ENCODE measurements at regions not wholly inside any gene's neighbourhood (a gene's known extent, or its start where the extent isn't known, plus 50 kb on each side); places are given as distances from the start of the nearest gene placed in this dataset.

DNA sequence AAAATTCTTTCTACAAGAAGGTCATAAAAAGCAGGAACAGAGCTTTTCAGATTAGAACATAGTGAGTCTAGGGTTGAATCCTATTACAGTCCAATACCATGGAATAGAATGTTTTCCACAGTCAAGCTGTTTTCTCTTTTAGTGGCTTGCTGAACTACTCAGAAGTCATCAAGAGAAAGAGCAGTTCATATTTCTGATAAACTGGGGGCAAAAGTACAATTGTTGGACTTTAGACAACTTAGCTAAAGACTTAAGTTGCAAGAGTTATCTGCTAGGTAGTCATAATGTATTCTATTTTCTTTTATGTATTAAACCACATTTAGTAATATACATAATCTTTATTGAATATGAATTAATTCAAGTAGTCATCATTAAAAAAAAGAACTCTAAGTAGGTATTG lies 233.1 kb upstream of the GRIA1 start:
- BruUV-seq (replicated peaks) = no TSS peak
- POLR2A ChIA-PET = no interaction called here
- H3K27me3 Mint-ChIP-seq (ENCODE audit: insufficient read depth, unreplicated experiment) = no peaks in the 10 kb centered on the region
- no peak overlapping the region for H3K27ac Mint-ChIP-seq (ENCODE audit: low read depth, unreplicated experiment)
- no peaks in the 10 kb centered on the region for H3K4me1 Mint-ChIP-seq (ENCODE audit: insufficient read depth, unreplicated experiment)
- H3K9me3 Mint-ChIP-seq (ENCODE audit: unreplicated experiment) = no peaks in the 10 kb centered on the region
- H3K4me3 Mint-ChIP-seq (ENCODE audit: unreplicated experiment) = no peak overlapping the region
- no peaks in the 10 kb centered on the region for H3K36me3 Mint-ChIP-seq (ENCODE audit: insufficient read depth, unreplicated experiment)
- intact Hi-C loops (cut with micrococcal nuclease) = no loop called here
- TF ChIP-seq, protein P1, sequence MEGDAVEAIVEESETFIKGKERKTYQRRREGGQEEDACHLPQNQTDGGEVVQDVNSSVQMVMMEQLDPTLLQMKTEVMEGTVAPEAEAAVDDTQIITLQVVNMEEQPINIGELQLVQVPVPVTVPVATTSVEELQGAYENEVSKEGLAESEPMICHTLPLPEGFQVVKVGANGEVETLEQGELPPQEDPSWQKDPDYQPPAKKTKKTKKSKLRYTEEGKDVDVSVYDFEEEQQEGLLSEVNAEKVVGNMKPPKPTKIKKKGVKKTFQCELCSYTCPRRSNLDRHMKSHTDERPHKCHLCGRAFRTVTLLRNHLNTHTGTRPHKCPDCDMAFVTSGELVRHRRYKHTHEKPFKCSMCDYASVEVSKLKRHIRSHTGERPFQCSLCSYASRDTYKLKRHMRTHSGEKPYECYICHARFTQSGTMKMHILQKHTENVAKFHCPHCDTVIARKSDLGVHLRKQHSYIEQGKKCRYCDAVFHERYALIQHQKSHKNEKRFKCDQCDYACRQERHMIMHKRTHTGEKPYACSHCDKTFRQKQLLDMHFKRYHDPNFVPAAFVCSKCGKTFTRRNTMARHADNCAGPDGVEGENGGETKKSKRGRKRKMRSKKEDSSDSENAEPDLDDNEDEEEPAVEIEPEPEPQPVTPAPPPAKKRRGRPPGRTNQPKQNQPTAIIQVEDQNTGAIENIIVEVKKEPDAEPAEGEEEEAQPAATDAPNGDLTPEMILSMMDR (IDR thresholded peaks at IDR 0.05; ENCODE audit: unreplicated experiment) = no peak
- CTCF ChIA-PET = interaction anchor here (0.6 to 0.8 kb wide), 2 partner anchors 13 to 98 kb away, joined by 3 read pairs; no protein-coding TSS in a partner anchor
- no peak for DNase-seq (ENCODE audit: unreplicated experiment)

DNA sequence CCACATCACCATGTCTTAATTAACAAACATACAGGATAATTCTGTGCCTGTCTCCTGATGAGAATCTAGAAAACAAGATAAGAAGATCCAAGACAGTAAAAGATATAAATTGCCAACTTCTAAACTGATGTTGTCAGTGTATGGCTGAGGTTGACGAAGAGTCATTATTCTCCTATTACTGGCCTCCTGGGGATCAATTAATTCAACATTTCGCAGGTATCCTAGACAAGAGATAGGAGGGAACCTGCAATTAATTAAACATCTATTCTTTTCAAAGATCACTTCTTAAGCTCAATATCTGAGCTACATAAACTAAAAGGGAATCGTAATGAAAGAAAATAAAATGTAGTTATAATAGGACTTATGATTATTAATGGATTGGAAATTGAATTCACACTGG lies 232.0 kb upstream of the GRIA1 start:
- TF ChIP-seq, protein P1 (IDR thresholded peaks at IDR 0.05; ENCODE audit: unreplicated experiment) = no peak
- no peak for DNase-seq (ENCODE audit: unreplicated experiment)
- BruUV-seq (replicated peaks) = no TSS peak
- Mint-ChIP-seq H3K4me3 (ENCODE audit: unreplicated experiment) (no peak overlapping the region), H3K4me1 (ENCODE audit: insufficient read depth, unreplicated experiment) (no peaks in the 10 kb centered on the region), H3K9me3 (ENCODE audit: unreplicated experiment) (no peaks in the 10 kb centered on the region), H3K27ac (ENCODE audit: low read depth, unreplicated experiment) (no peak overlapping the region), H3K36me3 (ENCODE audit: insufficient read depth, unreplicated experiment) (no peaks in the 10 kb centered on the region), H3K27me3 (ENCODE audit: insufficient read depth, unreplicated experiment) (no peaks in the 10 kb centered on the region)
- intact Hi-C loops (cut with micrococcal nuclease) = no loop called here
- CTCF ChIA-PET = interaction anchor here (1.0 to 1.2 kb wide), 3 partner anchors 218 to 725 kb away, joined by 3 read pairs; no protein-coding TSS in a partner anchor
- POLR2A ChIA-PET = no interaction called here

DNA sequence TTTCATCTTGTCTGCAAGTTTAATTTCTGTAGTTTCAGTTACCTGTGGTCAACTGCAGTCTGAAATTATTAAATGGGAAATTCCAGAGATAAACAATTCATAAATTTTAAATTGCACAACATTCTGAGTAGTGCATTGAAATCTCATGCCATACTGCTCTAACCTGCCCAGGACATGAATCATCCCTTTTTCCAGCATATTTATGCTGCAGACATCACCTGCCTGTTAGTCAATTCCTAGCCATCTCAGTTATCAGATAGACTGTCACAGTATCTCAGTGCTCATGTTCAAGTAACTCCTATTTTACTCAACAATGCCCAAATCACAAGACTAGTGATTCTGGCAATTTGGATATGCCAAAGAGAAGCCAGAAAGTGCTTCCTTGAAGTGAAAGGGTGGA lies 223.0 kb upstream of the GRIA1 start:
- Mint-ChIP-seq H3K36me3 (ENCODE audit: insufficient read depth, unreplicated experiment) (no peaks in the 10 kb centered on the region), H3K27ac (ENCODE audit: low read depth, unreplicated experiment) (peak overlapping the region; percentile 50), H3K4me1 (ENCODE audit: insufficient read depth, unreplicated experiment) (peaks cover 17% of the 10 kb centered on the region), H3K27me3 (ENCODE audit: insufficient read depth, unreplicated experiment) (no peaks in the 10 kb centered on the region), H3K9me3 (ENCODE audit: unreplicated experiment) (no peaks in the 10 kb centered on the region), H3K4me3 (ENCODE audit: unreplicated experiment) (no peak overlapping the region)
- TF ChIP-seq, protein P1 (IDR thresholded peaks at IDR 0.05; ENCODE audit: unreplicated experiment) = no peak
- ChIA-PET POLR2A (interaction anchor here (0.6 kb wide), 1 partner anchor 89 kb away, joined by 3 read pairs; no protein-coding TSS in a partner anchor), CTCF (interaction anchor here (1.0 kb wide), 1 partner anchor 705 kb away, joined by 3 read pairs; no protein-coding TSS in a partner anchor)
- peak; percentile 71 for DNase-seq (ENCODE audit: unreplicated experiment)
- intact Hi-C loops (cut with micrococcal nuclease) = loop anchor here (5.0 kb wide), 1 partner anchor 45 kb away; no protein-coding TSS in a partner anchor
- no TSS peak for BruUV-seq (replicated peaks)

GRCh38 chr5:153275695-153276094 lies 214.8 kb upstream of the GRIA1 start:
- no peaks in the 10 kb centered on the region for H3K4me1 Mint-ChIP-seq (ENCODE audit: insufficient read depth, unreplicated experiment)
- no peak overlapping the region for H3K27ac Mint-ChIP-seq (ENCODE audit: low read depth, unreplicated experiment)
- H3K27me3 Mint-ChIP-seq (ENCODE audit: insufficient read depth, unreplicated experiment) = no peaks in the 10 kb centered on the region
- DNase-seq (ENCODE audit: unreplicated experiment) = no peak
- intact Hi-C loops (cut with micrococcal nuclease) = no loop called here
- no peak overlapping the region for H3K4me3 Mint-ChIP-seq (ENCODE audit: unreplicated experiment)
- no TSS peak for BruUV-seq (replicated peaks)
- ChIA-PET POLR2A (no interaction called here), CTCF (interaction anchor here (0.6 to 1.2 kb wide), 5 partner anchors 12 to 1642 kb away, joined by 3 to 4 read pairs (median 3); no protein-coding TSS in a partner anchor)
- no peaks in the 10 kb centered on the region for H3K9me3 Mint-ChIP-seq (ENCODE audit: unreplicated experiment)
- TF ChIP-seq, protein P1 (IDR thresholded peaks at IDR 0.05; ENCODE audit: unreplicated experiment) = no peak
- no peaks in the 10 kb centered on the region for H3K36me3 Mint-ChIP-seq (ENCODE audit: insufficient read depth, unreplicated experiment)
